NCI-H2107 treated with DMSO at 0.1 percent for 48 hours (cell line): ENCODE measurements at regions not wholly inside any gene's neighbourhood (a gene's known extent, or its start where the extent isn't known, plus 50 kb on each side); places are given as distances from the start of the nearest gene placed in this dataset.
"Not testable (repeated sequence)": the region's sequence is repeated elsewhere in the genome, so short reads cannot be mapped to it uniquely, and the experiment has no call there.

ENCODE experiments used
- DNase-seq: peaks from one replicate; lab custom pipeline; 2025; ENCODE audit not compliant: unreplicated experiment; lab: John Stamatoyannopoulos, UW

GRCh38 chr15:53133255-53133850 is 343.2 kb upstream of the ONECUT1 start:
- no peak for DNase-seq

- no peak for DNase-seq
Measured at GRCh38 chr15:53130943-53131342, 340.8 kb upstream of the ONECUT1 start.

GRCh38 chr15:53129121-53129904 is 339.2 kb upstream of the ONECUT1 start:
- DNase-seq = no peak

- DNase-seq = no peak
Measured at GRCh38 chr15:53128652-53129051, 338.5 kb upstream of the ONECUT1 start.

GRCh38 chr15:53126144-53126543 is 336.0 kb upstream of the ONECUT1 start:
- DNase-seq = no peak

- DNase-seq = no peak
Measured at GRCh38 chr15:53122818-53123217, 332.7 kb upstream of the ONECUT1 start.

- DNase-seq = not testable (repeated sequence)
Measured at GRCh38 chr15:53116915-53117314, 326.8 kb upstream of the ONECUT1 start.

- DNase-seq = no peak
Measured at GRCh38 chr15:53116169-53116568, 326.0 kb upstream of the ONECUT1 start.

- DNase-seq = no peak
Measured at GRCh38 chr15:53115563-53115962, 325.4 kb upstream of the ONECUT1 start.

- DNase-seq = no peak
Measured at GRCh38 chr15:53114960-53115359, 324.8 kb upstream of the ONECUT1 start.

- DNase-seq = no peak
Measured at GRCh38 chr15:53110999-53111398, 320.9 kb upstream of the ONECUT1 start.

- DNase-seq = no peak
Measured at GRCh38 chr15:53108319-53108718, 318.2 kb upstream of the ONECUT1 start.

- no peak for DNase-seq
Measured at GRCh38 chr15:53107855-53108254, 317.7 kb upstream of the ONECUT1 start.

- no peak for DNase-seq
Measured at GRCh38 chr15:53106505-53107286, 316.6 kb upstream of the ONECUT1 start.

- DNase-seq = no peak
Measured at GRCh38 chr15:53102483-53102882, 312.3 kb upstream of the ONECUT1 start.

GRCh38 chr15:53080484-53080883 is 290.3 kb upstream of the ONECUT1 start:
- no peak for DNase-seq

- DNase-seq = no peak
Measured at GRCh38 chr15:53074221-53074620, 284.1 kb upstream of the ONECUT1 start.

- DNase-seq = no peak
Measured at GRCh38 chr15:53072077-53072476, 281.9 kb upstream of the ONECUT1 start.

- no peak for DNase-seq
Measured at GRCh38 chr15:53068636-53069035, 278.5 kb upstream of the ONECUT1 start.

- DNase-seq = no peak
Measured at GRCh38 chr15:53059273-53060043, 269.3 kb upstream of the ONECUT1 start.

GRCh38 chr15:53046153-53046790 is 256.1 kb upstream of the ONECUT1 start:
- no peak for DNase-seq
